Hematopoietic multipotent progenitor cell treated with erythropoietin and hydrocortisone succinate and interleukin-3 and kit ligand, for 17 days (in vitro differentiated cells): ENCODE measurements at regions not wholly inside any gene's neighbourhood (a gene's known extent, or its start where the extent isn't known, plus 50 kb on each side); places are given as distances from the start of the nearest gene placed in this dataset.

Source experiments
- DNase-seq: peaks from one replicate; pipeline ENCODE4 v3.0.0-alpha.2; 2015; ENCODE audit warnings: low spot score

DNA sequence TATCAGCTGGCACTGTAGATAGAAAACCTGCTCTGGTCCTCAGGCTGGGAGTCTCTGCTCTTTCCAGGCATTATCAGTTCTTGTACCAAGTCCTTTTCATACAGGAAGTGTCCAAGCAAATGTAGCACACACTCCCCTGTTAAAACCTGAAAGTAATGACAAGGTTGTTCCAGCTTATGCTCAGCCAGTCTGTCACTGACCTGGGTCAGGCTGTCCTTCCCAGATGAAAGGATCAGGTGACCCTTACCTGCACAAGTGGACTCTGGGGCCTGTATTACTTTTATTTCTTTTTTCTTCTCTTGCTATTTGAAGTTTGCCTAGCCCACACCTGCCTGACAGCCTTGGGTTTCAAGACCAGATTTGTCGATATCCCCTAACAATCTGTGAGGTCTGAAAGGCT, 156.3 kb upstream of the SESN3 start:
- no peak for DNase-seq

DNA sequence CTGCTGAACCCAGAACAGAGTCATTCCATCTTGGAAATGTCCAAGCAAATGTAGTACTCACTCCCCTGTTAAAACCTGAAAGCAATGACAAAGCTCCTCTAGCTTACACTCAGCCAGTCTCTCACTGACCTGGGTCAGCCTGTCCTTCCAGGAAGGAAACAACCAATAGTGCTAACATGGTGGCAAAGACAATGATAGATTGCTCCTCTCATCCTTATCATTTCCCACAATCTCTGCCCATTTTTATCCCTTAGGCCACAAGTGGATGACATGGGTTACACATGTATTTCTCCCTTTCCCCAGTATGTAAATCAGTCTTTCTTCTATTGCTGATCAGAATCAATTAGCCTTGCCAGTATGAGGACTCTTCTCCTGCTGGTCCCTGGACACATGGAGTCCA, 154.6 kb upstream of the SESN3 start:
- no peak for DNase-seq

DNA sequence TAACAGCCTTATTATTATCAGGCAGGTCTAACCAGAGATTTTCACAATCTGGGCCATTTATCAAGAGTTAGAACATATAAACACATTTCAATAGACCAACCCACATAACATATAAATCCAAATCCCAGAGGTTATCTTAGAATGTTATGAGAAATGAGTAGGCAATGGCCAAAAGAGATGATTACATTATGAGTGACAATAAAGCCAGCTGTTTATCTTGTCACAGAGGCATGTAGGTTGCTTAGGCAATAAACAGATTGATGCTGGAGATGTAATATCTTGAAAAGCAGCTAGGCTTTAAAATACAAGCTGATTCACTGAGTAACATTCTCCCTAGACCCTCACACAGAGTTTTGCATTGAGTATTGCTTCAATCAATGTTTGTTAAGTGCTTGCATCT, 148.5 kb upstream of the SESN3 start:
- DNase-seq = no peak

DNA sequence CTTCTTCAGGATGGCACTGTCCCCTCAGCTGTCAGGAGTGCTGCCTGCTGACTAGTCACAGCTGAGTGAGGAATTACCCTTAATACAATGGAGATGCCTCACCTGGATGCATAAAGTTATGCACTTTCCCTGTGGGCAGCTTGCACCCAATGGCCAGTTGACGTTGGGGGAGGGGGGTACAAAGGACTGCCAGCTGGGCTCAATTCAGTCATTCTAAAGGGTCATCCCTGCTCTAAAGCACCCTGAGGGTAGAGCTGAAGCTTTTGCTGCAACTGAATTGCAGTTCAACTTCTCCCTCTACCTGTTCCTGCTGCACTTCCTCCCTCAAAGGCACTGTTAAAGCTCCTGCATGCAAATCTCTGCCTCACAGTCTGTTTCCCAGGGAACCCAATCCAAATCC, 147.8 kb upstream of the SESN3 start:
- no peak for DNase-seq

- no peak for DNase-seq
These were observed 147.1 kb upstream of the SESN3 start for GRCh38 chr11:95378111-95378510.

DNA sequence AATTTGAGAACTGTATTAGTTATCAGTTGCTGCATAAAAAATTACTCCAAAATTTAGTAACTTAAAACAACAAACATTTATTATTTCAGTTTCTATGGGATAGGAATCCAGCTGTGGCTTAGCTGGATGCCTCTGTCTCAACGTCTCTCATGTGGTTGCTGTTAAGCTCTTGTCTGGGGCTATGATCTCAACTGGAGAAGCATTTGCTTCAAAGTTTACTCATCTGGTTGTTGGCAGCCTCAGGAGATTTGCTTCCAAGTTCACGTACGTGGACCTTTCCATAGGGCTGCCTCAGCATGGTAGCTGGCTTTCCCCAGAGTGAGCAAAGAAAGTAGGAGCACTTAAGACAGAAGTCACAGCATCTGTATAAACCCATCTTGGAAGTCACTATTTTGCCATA, 144.9 kb upstream of the SESN3 start:
- no peak for DNase-seq

DNA sequence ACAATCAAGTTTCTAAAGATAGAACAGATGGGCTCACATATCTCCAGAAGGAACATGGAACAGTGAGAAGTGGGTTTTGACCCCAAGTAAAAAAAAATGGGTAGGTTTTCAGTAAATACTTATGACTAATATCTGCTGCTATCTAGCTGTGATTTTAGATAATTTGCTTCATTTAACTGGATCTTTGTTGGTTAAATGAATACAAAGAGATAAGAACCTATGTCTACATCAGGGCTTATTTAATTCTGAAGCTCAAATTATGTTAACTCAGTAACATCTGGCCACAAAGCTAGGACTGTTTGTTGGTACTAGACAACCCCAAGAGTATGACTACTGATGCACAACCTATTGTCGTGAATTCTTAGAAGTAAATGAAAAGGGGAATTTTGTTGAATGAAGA, 144.4 kb upstream of the SESN3 start:
- no peak for DNase-seq

GRCh38 chr11:95374105-95374504, 143.1 kb upstream of the SESN3 start:
- DNase-seq = no peak

- no peak for DNase-seq
These were observed 142.2 kb upstream of the SESN3 start for GRCh38 chr11:95373241-95373640.

- DNase-seq = no peak
These were observed 141.2 kb upstream of the SESN3 start for GRCh38 chr11:95372097-95372656.

DNA sequence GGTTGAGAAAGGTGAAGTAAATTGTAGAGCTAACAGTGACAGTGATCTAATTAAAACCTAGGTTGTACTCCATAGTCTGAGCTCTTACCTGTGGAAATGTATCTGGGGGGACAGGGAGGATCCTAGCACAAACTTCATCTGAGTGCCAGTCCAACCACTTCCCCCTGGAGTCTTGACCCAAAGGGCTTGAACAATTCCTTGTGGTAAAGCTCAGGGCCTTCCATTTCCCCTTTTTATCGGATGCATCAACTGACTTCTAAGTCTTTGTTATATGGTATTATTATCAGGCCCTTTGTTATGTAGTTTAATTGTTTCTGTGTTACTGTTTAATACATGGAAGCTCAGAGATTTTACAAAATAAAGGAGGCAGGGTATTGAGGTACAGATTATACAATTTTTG, 140.2 kb upstream of the SESN3 start:
- no peak for DNase-seq

GRCh38 chr11:95367726-95368125, 136.7 kb upstream of the SESN3 start:
- no peak for DNase-seq

GRCh38 chr11:95365348-95365747, 134.3 kb upstream of the SESN3 start:
- DNase-seq = no peak

DNA sequence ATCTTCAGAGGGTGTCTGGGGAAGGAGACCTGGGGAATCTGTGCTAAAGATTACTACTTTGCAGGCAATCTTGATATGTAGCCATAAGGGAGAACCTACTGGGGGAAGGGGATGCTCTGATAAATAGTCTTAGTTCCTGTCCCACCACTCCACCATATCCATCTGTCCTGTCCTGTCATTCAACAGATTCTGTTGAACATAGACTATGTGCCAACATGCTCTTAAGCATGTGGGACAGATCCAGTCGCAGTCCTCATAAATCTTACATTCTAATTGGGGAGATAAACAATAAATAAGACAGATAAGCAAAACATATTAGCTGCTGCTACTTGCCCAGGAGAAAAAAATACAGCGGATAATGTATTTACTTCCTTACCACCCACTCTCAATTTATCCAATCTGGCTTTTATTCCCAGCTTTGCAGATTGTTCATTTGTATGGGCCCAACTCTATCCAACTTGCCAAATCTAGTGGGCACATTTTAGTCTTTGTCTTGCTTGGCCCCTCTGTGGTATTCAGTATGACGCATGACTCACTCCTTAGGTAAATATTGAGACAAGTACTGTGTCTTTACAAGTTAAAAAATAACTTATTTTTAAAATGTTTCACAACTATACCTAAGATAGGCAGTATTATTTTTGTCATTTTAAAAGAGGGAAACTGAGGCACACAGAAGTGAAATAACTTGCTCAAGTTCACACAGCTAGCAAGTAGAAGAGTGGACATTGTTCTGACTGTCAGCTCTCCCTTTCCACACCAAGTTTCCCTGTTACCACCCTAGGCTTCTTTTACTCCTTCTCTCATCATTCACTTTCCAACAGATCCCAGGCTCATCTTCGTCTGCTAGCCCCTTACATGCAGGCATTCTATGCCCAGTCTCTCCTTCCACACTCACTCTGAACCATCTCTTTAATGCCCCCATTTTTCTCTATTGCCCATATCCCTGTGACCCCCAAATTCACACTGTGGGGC, 133.6 kb upstream of the SESN3 start:
- no peak for DNase-seq

DNA sequence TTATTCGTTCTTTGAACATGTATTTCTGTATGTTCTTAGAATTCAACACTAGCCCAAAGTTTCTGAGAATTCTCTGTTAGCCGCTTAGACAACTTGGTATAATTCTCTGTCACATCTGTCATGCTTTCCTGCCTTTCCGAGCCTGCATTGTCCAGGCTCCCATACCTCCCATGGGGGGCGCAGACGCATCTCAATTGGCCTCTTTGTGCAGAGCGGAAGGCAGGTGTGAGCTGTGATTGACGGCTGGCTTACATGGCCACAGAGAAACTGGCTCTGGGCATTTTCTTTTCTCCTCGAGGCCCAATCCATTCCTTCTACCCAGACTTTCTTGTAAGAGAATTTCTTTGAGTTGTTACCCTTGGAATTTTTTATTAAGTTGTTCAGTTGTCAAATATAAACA, 132.7 kb upstream of the SESN3 start:
- DNase-seq = no peak

GRCh38 chr11:95363164-95363563, 132.2 kb upstream of the SESN3 start:
- DNase-seq = no peak

DNA sequence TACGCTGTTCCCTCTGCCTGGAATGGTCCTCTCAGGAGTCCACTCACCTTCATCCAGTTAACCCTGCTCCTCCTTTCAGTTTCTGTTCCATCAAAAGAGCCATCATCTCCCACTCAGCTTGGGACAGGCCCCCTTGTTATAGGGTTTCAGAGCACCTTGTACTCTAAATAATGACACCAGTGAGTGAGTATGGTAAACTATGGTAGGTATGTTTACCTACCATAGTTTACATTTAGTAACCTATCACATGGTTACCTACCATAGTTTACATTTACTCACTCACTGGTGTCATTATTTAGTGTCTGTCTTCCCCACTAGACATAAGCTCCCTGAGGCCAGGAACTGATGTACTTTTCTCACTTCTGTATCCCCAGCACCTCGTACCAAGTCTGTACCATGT, 130.2 kb upstream of the SESN3 start:
- no peak for DNase-seq

GRCh38 chr11:95360377-95361075, 129.5 kb upstream of the SESN3 start:
- no peak for DNase-seq

DNA sequence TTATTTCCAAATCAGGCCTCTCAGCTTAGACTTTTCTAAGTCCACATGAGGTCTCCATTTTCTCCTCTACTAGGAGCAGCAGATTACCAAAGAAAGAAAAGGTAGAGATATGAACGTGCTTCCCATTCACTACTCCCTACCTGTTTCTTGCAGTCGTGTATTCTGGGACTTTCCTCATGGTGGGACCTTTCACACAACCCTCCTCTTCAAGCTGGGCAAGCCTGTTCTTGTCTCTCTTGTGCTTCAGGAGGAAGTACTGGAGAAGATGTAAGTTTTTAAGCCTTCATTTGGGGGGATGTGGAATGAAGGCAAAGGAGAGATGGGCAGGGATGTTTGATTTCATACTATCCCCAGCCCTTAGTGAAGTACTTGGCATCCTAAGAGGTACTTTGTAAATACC, 128.8 kb upstream of the SESN3 start:
- no peak for DNase-seq

DNA sequence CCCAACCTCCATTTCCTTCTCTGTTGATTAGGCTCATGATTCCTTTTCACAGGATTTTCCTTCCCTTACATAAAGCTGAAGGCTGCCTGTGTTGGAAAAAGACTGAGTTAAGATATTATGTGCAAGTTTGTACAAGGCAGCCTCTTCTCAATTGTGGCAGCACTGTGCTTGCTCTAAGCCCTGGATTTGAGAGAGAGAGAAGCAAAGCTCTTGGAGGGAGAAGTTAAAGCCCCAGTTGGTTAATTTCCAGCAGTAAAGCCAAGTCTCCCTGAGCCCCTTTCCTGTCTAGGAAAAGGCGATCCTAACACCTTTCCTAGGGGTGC, 128.3 kb upstream of the SESN3 start:
- no peak for DNase-seq

GRCh38 chr11:95358511-95359340, 127.7 kb upstream of the SESN3 start:
- no peak for DNase-seq

GRCh38 chr11:95354304-95354703, 123.3 kb upstream of the SESN3 start:
- DNase-seq = no peak
